MG63 (cell line): ENCODE measurements at regions not wholly inside any gene's neighbourhood (a gene's known extent, or its start where the extent isn't known, plus 50 kb on each side); places are given as distances from the start of the nearest gene placed in this dataset.

ENCODE experiments used
- DNase-seq: peaks from one replicate; pipeline ENCODE4 v3.0.0-alpha.2; 2020
- H3K27me3 ChIP-seq: fragments of 250-450 bp; sonication (Bioruptor Pico); 2 replicates; pipeline ENCODE4 v1.5.1; 2020; ENCODE audit warnings: mild to moderate bottlenecking, moderate library complexity
- H3K36me3 ChIP-seq: fragments of 250-450 bp; sonication (Bioruptor Pico); 2 replicates; pipeline ENCODE4 v1.5.1; 2020; ENCODE audit warnings: mild to moderate bottlenecking, moderate library complexity
- H3K4me3 ChIP-seq: fragments of 250-450 bp; sonication (Bioruptor Pico); 2 replicates; pipeline ENCODE4 v1.5.1; 2020; ENCODE audit warnings: mild to moderate bottlenecking, moderate library complexity
- H3K9me3 ChIP-seq: fragments of 250-450 bp; sonication (Bioruptor Pico); 2 replicates; pipeline ENCODE4 v1.5.1; 2020; ENCODE audit warnings: mild to moderate bottlenecking, moderate library complexity

DNA sequence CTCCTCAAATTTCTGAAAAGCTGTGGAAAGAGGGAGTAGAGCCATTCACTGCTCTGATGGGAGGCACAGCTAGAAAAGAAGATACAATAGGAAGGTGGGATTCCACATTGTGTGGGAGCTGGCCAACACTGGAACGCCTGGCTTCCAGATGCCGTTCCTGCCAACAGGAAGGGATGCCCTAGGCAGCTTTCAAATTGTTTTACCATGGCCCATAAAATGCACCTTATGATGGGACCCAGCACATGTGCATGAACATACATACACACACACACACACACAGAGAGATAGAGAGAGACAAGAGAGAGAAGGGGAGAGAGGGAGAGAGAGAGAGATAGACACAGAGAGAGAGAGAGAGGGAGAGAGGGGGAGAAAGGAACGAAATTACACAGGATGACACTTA lies 86.1 kb upstream of the BZW1 start:
- Histone ChIP-seq H3K27me3 (no peaks in the 10 kb centered on the region), H3K9me3 (no peaks in the 10 kb centered on the region)
- DNase-seq, result no peak

GRCh38 chr2:200728630-200729029 lies 83.1 kb upstream of the BZW1 start:
- Histone ChIP-seq H3K9me3 (no peaks in the 10 kb centered on the region), H3K27me3 (no peaks in the 10 kb centered on the region), H3K4me3 (no peak overlapping the region), H3K36me3 (no peaks in the 10 kb centered on the region)
- no peak for DNase-seq

More for the DNA sequence above, 86.1 kb upstream of the BZW1 start:
- no peak overlapping the region for H3K4me3 ChIP-seq
- no peaks in the 10 kb centered on the region for H3K36me3 ChIP-seq

GRCh38 chr2:200730302-200730701 lies 81.4 kb upstream of the BZW1 start:
- no peak for DNase-seq
- no peaks in the 10 kb centered on the region for H3K27me3 ChIP-seq
- no peaks in the 10 kb centered on the region for H3K36me3 ChIP-seq
- H3K4me3 ChIP-seq, result no peak overlapping the region
- H3K9me3 ChIP-seq, result no peaks in the 10 kb centered on the region

GRCh38 chr2:200730960-200731359 lies 80.8 kb upstream of the BZW1 start:
- Histone ChIP-seq H3K27me3 (no peaks in the 10 kb centered on the region), H3K36me3 (no peaks in the 10 kb centered on the region), H3K4me3 (no peak overlapping the region), H3K9me3 (no peaks in the 10 kb centered on the region)
- no peak for DNase-seq

DNA sequence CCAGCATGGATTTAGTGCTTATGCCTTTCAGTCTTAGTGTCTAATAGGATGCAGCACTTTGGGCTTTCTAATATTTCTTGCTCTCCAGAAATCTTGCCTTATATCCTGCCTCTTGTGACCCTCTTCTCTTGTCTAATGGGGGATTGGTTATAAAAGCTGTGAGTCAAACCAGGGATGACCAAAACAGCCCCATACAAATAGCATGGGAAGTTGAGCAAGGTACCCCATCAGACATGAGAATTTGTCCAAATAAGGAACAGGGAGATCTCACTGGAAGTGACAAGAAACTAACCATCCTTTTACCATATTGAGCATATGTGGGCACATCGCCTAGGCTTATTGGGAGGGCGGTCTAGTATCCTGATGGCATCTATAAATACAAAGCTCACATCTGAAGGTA lies 78.8 kb upstream of the BZW1 start:
- no peak overlapping the region for H3K4me3 ChIP-seq
- no peak for DNase-seq
- H3K9me3 ChIP-seq, result no peaks in the 10 kb centered on the region
- H3K27me3 ChIP-seq, result no peaks in the 10 kb centered on the region
- H3K36me3 ChIP-seq, result no peaks in the 10 kb centered on the region

GRCh38 chr2:200733713-200734198 lies 78.0 kb upstream of the BZW1 start:
- Histone ChIP-seq H3K36me3 (no peaks in the 10 kb centered on the region), H3K9me3 (no peaks in the 10 kb centered on the region), H3K4me3 (no peak overlapping the region), H3K27me3 (no peaks in the 10 kb centered on the region)
- no peak for DNase-seq

GRCh38 chr2:200735061-200735460 lies 76.6 kb upstream of the BZW1 start:
- no peak for DNase-seq
- no peak overlapping the region for H3K4me3 ChIP-seq
- H3K9me3 ChIP-seq, result no peaks in the 10 kb centered on the region
- no peaks in the 10 kb centered on the region for H3K36me3 ChIP-seq
- H3K27me3 ChIP-seq, result no peaks in the 10 kb centered on the region

GRCh38 chr2:200736646-200737274 lies 75.0 kb upstream of the BZW1 start:
- DNase-seq, result no peak
- Histone ChIP-seq H3K36me3 (no peaks in the 10 kb centered on the region), H3K4me3 (no peak overlapping the region), H3K9me3 (no peaks in the 10 kb centered on the region), H3K27me3 (no peaks in the 10 kb centered on the region)

DNA sequence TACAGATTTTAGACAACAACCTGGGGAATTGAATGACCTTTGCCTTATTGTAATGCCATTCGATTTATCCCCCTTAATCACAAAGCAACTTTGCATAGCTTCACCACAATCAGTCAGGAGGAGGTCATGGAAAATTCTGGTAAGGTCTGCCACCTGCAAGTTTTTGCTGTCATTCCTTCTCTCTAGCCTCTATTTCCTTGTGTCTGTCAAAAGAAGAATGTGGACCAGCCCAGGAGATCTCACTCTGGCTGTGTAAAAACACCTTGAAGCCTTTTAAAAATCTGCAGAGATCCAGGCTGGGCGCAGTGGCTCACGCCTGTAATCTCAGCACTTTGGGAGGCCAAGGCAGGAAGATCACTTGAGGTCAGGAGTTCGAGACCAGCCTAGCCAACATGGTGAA lies 74.1 kb upstream of the BZW1 start:
- DNase-seq, result no peak
- Histone ChIP-seq H3K9me3 (no peaks in the 10 kb centered on the region), H3K36me3 (no peaks in the 10 kb centered on the region), H3K27me3 (no peaks in the 10 kb centered on the region), H3K4me3 (no peak overlapping the region)

- DNase-seq, result no peak
- H3K4me3 ChIP-seq, result no peak overlapping the region
- no peaks in the 10 kb centered on the region for H3K36me3 ChIP-seq
- no peaks in the 10 kb centered on the region for H3K27me3 ChIP-seq
- H3K9me3 ChIP-seq, result no peaks in the 10 kb centered on the region
Measured at GRCh38 chr2:200738590-200738989, 73.1 kb upstream of the BZW1 start.

GRCh38 chr2:200740907-200741306 lies 70.8 kb upstream of the BZW1 start:
- Histone ChIP-seq H3K9me3 (no peaks in the 10 kb centered on the region), H3K4me3 (no peak overlapping the region), H3K36me3 (no peaks in the 10 kb centered on the region), H3K27me3 (no peaks in the 10 kb centered on the region)
- DNase-seq, result no peak

- H3K9me3 ChIP-seq, result no peaks in the 10 kb centered on the region
- no peak for DNase-seq
- no peaks in the 10 kb centered on the region for H3K36me3 ChIP-seq
- no peaks in the 10 kb centered on the region for H3K27me3 ChIP-seq
- H3K4me3 ChIP-seq, result no peak overlapping the region
Measured at GRCh38 chr2:200741468-200742202, 70.1 kb upstream of the BZW1 start.

- Histone ChIP-seq H3K9me3 (no peaks in the 10 kb centered on the region), H3K4me3 (no peak overlapping the region), H3K36me3 (no peaks in the 10 kb centered on the region), H3K27me3 (no peaks in the 10 kb centered on the region)
- peak; percentile 76 for DNase-seq
Measured at GRCh38 chr2:200742426-200742825, 69.3 kb upstream of the BZW1 start.

GRCh38 chr2:200743042-200743676 lies 68.6 kb upstream of the BZW1 start:
- no peaks in the 10 kb centered on the region for H3K27me3 ChIP-seq
- no peak overlapping the region for H3K4me3 ChIP-seq
- no peaks in the 10 kb centered on the region for H3K36me3 ChIP-seq
- H3K9me3 ChIP-seq, result no peaks in the 10 kb centered on the region
- no peak for DNase-seq

- Histone ChIP-seq H3K4me3 (no peak overlapping the region), H3K9me3 (no peaks in the 10 kb centered on the region), H3K27me3 (no peaks in the 10 kb centered on the region), H3K36me3 (no peaks in the 10 kb centered on the region)
- no peak for DNase-seq
Measured at GRCh38 chr2:200744201-200744602, 67.5 kb upstream of the BZW1 start.

- H3K4me3 ChIP-seq, result no peak overlapping the region
- H3K27me3 ChIP-seq, result no peaks in the 10 kb centered on the region
- H3K9me3 ChIP-seq, result no peaks in the 10 kb centered on the region
- no peaks in the 10 kb centered on the region for H3K36me3 ChIP-seq
- no peak for DNase-seq
Measured at GRCh38 chr2:200746301-200746700, 65.4 kb upstream of the BZW1 start.

- no peak for DNase-seq
- no peaks in the 10 kb centered on the region for H3K27me3 ChIP-seq
- H3K36me3 ChIP-seq, result no peaks in the 10 kb centered on the region
- H3K4me3 ChIP-seq, result no peak overlapping the region
- no peaks in the 10 kb centered on the region for H3K9me3 ChIP-seq
Measured at GRCh38 chr2:200747668-200748618, 63.8 kb upstream of the BZW1 start.
